ENCODE measurements at regions not wholly inside any gene's neighbourhood (a gene's known extent, or its start where the extent isn't known, plus 50 kb on each side); places are given as distances from the start of the nearest gene placed in this dataset.

- WGBS, 2 donors = 86 to 92% methylated on average over 2 of the region's 2 CpGs
- no peak for DNase-seq (ENCODE audit: low spot score in 2 of 2)
- intact Hi-C loops (cut with DNase I; ENCODE audit: low total_unique reads) = no loop called here
- H3K4me3 ChIP-seq (ENCODE audit: low read depth, poor library complexity, severe bottlenecking) = no peak overlapping the region
- TF ChIP-seq CTCF (IDR thresholded peaks at IDR 0.05) = no peak
- TF ChIP-seq POLR2A (IDR thresholded peaks at IDR 0.05) = no peak
These were observed 286.8 kb downstream of the LMO4 start for GRCh38 chr1:87615491-87615890.

GRCh38 chr1:87615901-87616300 lies 287.2 kb downstream of the LMO4 start:
- DNase-seq (ENCODE audit: low spot score in 2 of 2) = no peak
- H3K4me3 ChIP-seq (ENCODE audit: low read depth, poor library complexity, severe bottlenecking) = no peak overlapping the region
- TF ChIP-seq POLR2A (IDR thresholded peaks at IDR 0.05) (no peak), CTCF (IDR thresholded peaks at IDR 0.05) (no peak)
- intact Hi-C loops (cut with DNase I; ENCODE audit: low total_unique reads) = no loop called here
- WGBS, 2 donors = 74 to 78% methylated on average over 2 of the region's 2 CpGs

- no peak for DNase-seq (ENCODE audit: low spot score in 2 of 2)
These were observed 292.1 kb downstream of the LMO4 start for GRCh38 chr1:87620807-87621206.

GRCh38 chr1:87629673-87630072 lies 301.0 kb downstream of the LMO4 start:
- WGBS, 2 donors = 84 to 94% methylated on average over 1 of the region's 1 CpG
- TF ChIP-seq POLR2A (IDR thresholded peaks at IDR 0.05) (no peak), CTCF (IDR thresholded peaks at IDR 0.05) (no peak)
- no peak overlapping the region for H3K4me3 ChIP-seq (ENCODE audit: low read depth, poor library complexity, severe bottlenecking)
- DNase-seq (ENCODE audit: low spot score in 2 of 2) = no peak
- intact Hi-C loops (cut with DNase I; ENCODE audit: low total_unique reads) = no loop called here

More at GRCh38 chr1:87620807-87621206, 292.1 kb downstream of the LMO4 start:
- no peak overlapping the region for H3K4me3 ChIP-seq (ENCODE audit: low read depth, poor library complexity, severe bottlenecking)
- 95 to 97% methylated on average over 2 of the region's 2 CpGs for WGBS, 2 donors
- intact Hi-C loops (cut with DNase I; ENCODE audit: low total_unique reads) = no loop called here
- TF ChIP-seq CTCF (IDR thresholded peaks at IDR 0.05) (no peak), POLR2A (IDR thresholded peaks at IDR 0.05) (no peak)

- intact Hi-C loops (cut with DNase I; ENCODE audit: low total_unique reads) = no loop called here
- TF ChIP-seq CTCF (IDR thresholded peaks at IDR 0.05) (no peak), POLR2A (IDR thresholded peaks at IDR 0.05) (no peak)
- 82 to 90% methylated on average over 3 of the region's 3 CpGs for WGBS, 2 donors
- no peak overlapping the region for H3K4me3 ChIP-seq (ENCODE audit: low read depth, poor library complexity, severe bottlenecking)
- DNase-seq (ENCODE audit: low spot score in 2 of 2) = no peak
These were observed 303.6 kb downstream of the LMO4 start for GRCh38 chr1:87632232-87632631.

GRCh38 chr1:87636198-87636892 lies 307.7 kb downstream of the LMO4 start:
- intact Hi-C loops (cut with DNase I; ENCODE audit: low total_unique reads) = no loop called here
- 93 to 98% methylated on average over 20 to 28 of the region's 28 CpGs for WGBS, 2 donors
- TF ChIP-seq POLR2A (IDR thresholded peaks at IDR 0.05) (no peak), CTCF (IDR thresholded peaks at IDR 0.05) (no peak)
- DNase-seq (ENCODE audit: low spot score in 2 of 2) = no peak
- no peak overlapping the region for H3K4me3 ChIP-seq (ENCODE audit: low read depth, poor library complexity, severe bottlenecking)

Measured in lower leg skin (tissue), 4 donors.